Esophagus muscularis mucosa (tissue), 4 donors: ENCODE measurements at regions not wholly inside any gene's neighbourhood (a gene's known extent, or its start where the extent isn't known, plus 50 kb on each side); places are given as distances from the start of the nearest gene placed in this dataset.

Experiments used
- DNase-seq: peaks from one replicate; pipeline ENCODE4 v3.0.0-alpha.2; 2017; ENCODE audit errors: extremely low spot score
- H3K27ac ChIP-seq, 4 donors: fragments of 200-600 bp; sonication (generic); replicated peaks in 1 of 4; 1 replicate in 3 of 4; 2 replicates in 1 of 4; pipeline ENCODE4 v1.5.1; 2016 to 2019; ENCODE audit warnings: mild to moderate bottlenecking in 1 of 4
- H3K27me3 ChIP-seq, 4 donors: fragments of 200-600 bp; sonication (generic); one replicate each; pipeline versions ENCODE4 v1.5.1 to v1.6.0; 2016 to 2019
- H3K36me3 ChIP-seq, 4 donors: fragments of 200-600 bp; sonication (generic); one replicate each; pipeline ENCODE4 v1.5.1; 2016 to 2019
- H3K4me1 ChIP-seq, 4 donors: fragments of 200-600 bp; sonication (generic); one replicate each; pipeline ENCODE4 v1.5.1; 2016 to 2019
- H3K4me3 ChIP-seq, 4 donors: fragments of 200-600 bp; sonication (generic); 1 replicate in 2 of 4; 2 replicates in 2 of 4; pipeline ENCODE4 v1.5.1; 2016 to 2019; ENCODE audit warnings: mild to moderate bottlenecking in 4 of 4, moderate library complexity in 1 of 4
- H3K9me3 ChIP-seq, 4 donors: fragments of 200-600 bp; sonication (generic); 1 replicate in 3 of 4; 2 replicates in 1 of 4; pipeline ENCODE4 v1.5.1; 2016 to 2019
- EP300 ChIP-seq: sonication (generic); formaldehyde crosslinking; IDR thresholded peaks from one replicate; pipeline ENCODE4 v1.6.1; 2017; ENCODE audit warnings: antibody characterized with exemption
- POLR2A ChIP-seq: fragments of 450-650 bp; IDR thresholded peaks from one replicate; pipeline ENCODE4 v1.6.1; 2017; ENCODE audit warnings: antibody characterized with exemption, moderate library complexity, mild to moderate bottlenecking, low read depth
- POLR2AphosphoS5 ChIP-seq, 2 donors: sonication (generic); formaldehyde crosslinking; IDR thresholded peaks; one replicate each; pipeline ENCODE4 v1.6.1; 2017; ENCODE audit warnings: antibody characterized with exemption in 2 of 2
- WGBS: methylation state at CpG from one replicate; pipeline ENCODE4 v1.1.5; 2018; 5-methylcytosine and 5-hydroxymethylcytosine counted together
- intact Hi-C: fragments of 100-400 bp; cut with DNase I; formaldehyde crosslinking; loops from one replicate; pipeline ENCODE4 v1.15.1; 2023
- TF ChIP-seq, protein P1 (sequence below), 3 experiments: fragments of 200-600 bp in 2 of 3; fragments of 450-650 bp in 1 of 3; sonication (generic) in 2 of 3; IDR thresholded peaks; one replicate each; pipeline ENCODE4 v1.5.1; 2017 to 2019; ENCODE audit warnings: antibody characterized with exemption in 3 of 3, mild to moderate bottlenecking in 2 of 3, moderate library complexity in 1 of 3

DNA sequence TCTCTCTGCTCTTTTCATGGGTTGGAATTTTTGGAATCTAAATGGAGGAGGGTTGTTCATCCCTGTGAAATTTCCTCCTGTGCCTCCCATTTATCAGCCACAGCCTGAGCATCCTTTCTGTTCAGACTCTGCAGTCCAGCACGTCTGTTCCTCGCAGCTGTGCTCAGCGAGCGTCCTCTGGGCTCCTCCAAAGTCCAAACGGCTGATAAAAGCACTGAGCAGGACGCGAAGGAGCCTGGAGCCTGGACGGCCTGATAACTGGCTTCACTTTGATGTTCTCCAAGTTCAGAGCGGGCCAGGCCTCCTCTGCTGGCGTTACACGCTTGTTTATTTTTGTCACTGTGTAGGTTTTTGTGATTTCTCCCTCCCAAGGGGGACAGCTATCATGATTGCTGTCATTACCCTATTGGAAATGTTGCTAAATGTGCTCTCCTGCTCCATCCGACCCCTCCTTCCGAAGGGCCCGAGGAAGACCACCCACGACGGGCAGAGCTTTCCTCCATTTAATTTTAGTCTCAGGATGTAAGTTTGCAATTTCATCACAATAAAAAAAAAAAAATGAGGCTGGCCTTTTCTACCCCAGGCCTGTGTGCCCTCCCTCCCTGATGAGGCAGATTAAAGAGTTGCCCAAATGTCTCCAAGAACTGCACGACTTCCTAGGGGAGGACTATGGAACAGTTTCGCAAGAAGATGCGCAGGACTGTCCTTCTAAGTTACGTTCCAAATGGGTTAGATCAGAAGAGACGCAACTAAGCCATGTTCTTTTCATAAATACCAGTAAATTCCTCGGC, 290.5 kb upstream of the FOXF1 start:
- no peaks in the 10 kb centered on the region for H3K27me3 ChIP-seq
- no peak for TF ChIP-seq POLR2AphosphoS5 (IDR thresholded peaks at IDR 0.05)
- TF ChIP-seq, protein P1, sequence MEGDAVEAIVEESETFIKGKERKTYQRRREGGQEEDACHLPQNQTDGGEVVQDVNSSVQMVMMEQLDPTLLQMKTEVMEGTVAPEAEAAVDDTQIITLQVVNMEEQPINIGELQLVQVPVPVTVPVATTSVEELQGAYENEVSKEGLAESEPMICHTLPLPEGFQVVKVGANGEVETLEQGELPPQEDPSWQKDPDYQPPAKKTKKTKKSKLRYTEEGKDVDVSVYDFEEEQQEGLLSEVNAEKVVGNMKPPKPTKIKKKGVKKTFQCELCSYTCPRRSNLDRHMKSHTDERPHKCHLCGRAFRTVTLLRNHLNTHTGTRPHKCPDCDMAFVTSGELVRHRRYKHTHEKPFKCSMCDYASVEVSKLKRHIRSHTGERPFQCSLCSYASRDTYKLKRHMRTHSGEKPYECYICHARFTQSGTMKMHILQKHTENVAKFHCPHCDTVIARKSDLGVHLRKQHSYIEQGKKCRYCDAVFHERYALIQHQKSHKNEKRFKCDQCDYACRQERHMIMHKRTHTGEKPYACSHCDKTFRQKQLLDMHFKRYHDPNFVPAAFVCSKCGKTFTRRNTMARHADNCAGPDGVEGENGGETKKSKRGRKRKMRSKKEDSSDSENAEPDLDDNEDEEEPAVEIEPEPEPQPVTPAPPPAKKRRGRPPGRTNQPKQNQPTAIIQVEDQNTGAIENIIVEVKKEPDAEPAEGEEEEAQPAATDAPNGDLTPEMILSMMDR (IDR thresholded peaks at IDR 0.05), result no peak
- TF ChIP-seq EP300, result no peak
- TF ChIP-seq POLR2A, result no peak
- no peak overlapping the region for H3K27ac ChIP-seq
- H3K4me3 ChIP-seq, result no peak overlapping the region
- no peaks in the 10 kb centered on the region for H3K36me3 ChIP-seq
- no peak for DNase-seq
- intact Hi-C loops, result loop anchor here (10.0 kb wide), 1 partner anchor 145 kb away; no protein-coding TSS in a partner anchor
- H3K4me1 ChIP-seq, result peaks cover 0 to 31% (median 27%) of the 10 kb centered on the region in 4 donors
- 82% methylated on average over 22 of the region's 22 CpGs for WGBS
- H3K9me3 ChIP-seq, result no peaks in the 10 kb centered on the region

DNA sequence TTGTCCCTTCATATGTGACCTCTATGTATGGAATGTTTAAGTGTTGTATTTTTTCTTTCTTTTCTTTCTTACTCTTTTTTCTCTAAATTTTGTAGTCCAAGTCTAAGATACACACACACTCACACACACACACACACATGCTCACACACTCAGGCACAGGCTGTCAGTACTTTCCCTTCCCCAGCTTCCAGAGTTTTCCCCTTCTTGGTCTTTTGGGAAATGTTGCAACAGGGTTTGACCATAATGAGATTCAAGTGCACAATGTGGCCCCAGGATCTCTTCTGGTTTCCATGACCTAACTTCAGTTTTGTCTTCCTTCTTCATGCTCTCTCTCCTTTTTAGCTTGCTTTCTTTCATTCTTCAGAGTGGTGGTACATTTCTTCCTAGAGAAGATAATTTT, 289.8 kb upstream of the FOXF1 start:
- no peak overlapping the region for H3K4me3 ChIP-seq
- intact Hi-C loops, result no loop called here
- no peak overlapping the region for H3K27ac ChIP-seq
- TF ChIP-seq POLR2A, result no peak
- TF ChIP-seq POLR2AphosphoS5 (IDR thresholded peaks at IDR 0.05), result no peak
- TF ChIP-seq, protein P1 (IDR thresholded peaks at IDR 0.05), result no peak
- TF ChIP-seq EP300, result no peak
- no peaks in the 10 kb centered on the region for H3K9me3 ChIP-seq
- no peaks in the 10 kb centered on the region for H3K36me3 ChIP-seq
- H3K4me1 ChIP-seq, result peaks cover 0 to 24% (median 19%) of the 10 kb centered on the region in 4 donors
- no peaks in the 10 kb centered on the region for H3K27me3 ChIP-seq
- no peak for DNase-seq

DNA sequence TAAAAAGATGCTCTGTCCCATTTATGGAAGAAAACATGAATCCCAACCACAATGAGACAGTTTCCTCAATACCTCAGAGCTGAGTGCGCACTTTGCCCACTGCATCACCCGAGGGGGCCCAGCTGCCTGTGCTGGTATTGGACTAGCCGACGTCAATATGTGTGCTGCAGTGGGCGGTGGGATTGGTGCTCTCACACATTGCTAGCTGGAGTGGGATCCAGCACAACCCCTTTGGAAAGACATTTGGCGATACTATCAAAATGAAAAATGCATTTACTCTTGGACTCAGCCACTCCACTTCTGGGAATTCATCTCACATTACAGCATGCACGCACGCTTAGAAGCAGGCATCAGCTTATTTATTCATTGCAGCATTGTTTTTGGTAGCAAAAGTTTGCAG, 289.2 kb upstream of the FOXF1 start:
- H3K27me3 ChIP-seq, result no peaks in the 10 kb centered on the region
- peaks cover 0 to 20% (median 15%) of the 10 kb centered on the region in 4 donors for H3K4me1 ChIP-seq
- no peak overlapping the region for H3K4me3 ChIP-seq
- H3K27ac ChIP-seq, result no peak overlapping the region
- intact Hi-C loops, result no loop called here
- no peaks in the 10 kb centered on the region for H3K36me3 ChIP-seq
- H3K9me3 ChIP-seq, result no peaks in the 10 kb centered on the region
- TF ChIP-seq EP300 (no peak), POLR2AphosphoS5 (IDR thresholded peaks at IDR 0.05) (no peak), POLR2A (no peak)
- TF ChIP-seq, protein P1 (IDR thresholded peaks at IDR 0.05), result no peak
- DNase-seq, result no peak
- 80% methylated on average over 8 of the region's 8 CpGs for WGBS

DNA sequence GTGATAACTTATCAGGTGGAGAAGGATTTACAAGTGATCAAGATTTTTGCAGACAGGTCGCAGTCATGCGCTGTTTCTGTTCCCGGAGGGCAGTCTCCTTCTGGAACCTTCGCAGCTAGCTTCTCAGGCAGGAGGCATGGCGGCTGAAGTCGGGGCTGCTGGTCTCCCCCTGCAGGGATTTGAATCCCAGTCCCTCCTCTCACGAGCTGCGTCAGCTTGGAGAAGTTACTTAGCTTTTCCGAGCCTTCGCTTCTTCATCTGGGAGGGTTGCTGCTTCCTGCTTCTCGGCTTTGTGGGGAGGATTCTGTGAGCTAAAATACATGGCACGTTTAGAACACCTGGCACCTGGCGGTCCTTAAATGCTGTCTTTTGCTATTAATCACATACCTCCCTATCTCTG, 287.8 kb upstream of the FOXF1 start:
- Histone ChIP-seq H3K27ac (peak overlapping the region in 3 of 4 donors; percentile 35 to 40 (median 40)), H3K36me3 (no peaks in the 10 kb centered on the region), H3K9me3 (no peaks in the 10 kb centered on the region), H3K4me3 (peak overlapping the region; percentile 5 to 13 (median 6)), H3K27me3 (no peaks in the 10 kb centered on the region), H3K4me1 (peaks cover 0 to 20% (median 14%) of the 10 kb centered on the region in 4 donors)
- intact Hi-C loops, result no loop called here
- DNase-seq, result no peak
- WGBS, result 54% methylated on average over 13 of the region's 13 CpGs
- TF ChIP-seq, protein P1 (IDR thresholded peaks at IDR 0.05), result no peak
- TF ChIP-seq POLR2A, result no peak
- TF ChIP-seq EP300, result no peak
- no peak for TF ChIP-seq POLR2AphosphoS5 (IDR thresholded peaks at IDR 0.05)
